IPS-15b (cell line): ENCODE measurements at regions not wholly inside any gene's neighbourhood (a gene's known extent, or its start where the extent isn't known, plus 50 kb on each side); places are given as distances from the start of the nearest gene placed in this dataset.

Experiments used
- H3K27me3 ChIP-seq: one replicate; pipeline ENCODE4 v1.6.1; 2013; ENCODE audit warnings: low read length; ENCODE audit not compliant: control insufficient read depth, insufficient read depth
- H3K36me3 ChIP-seq: one replicate; pipeline ENCODE4 v1.6.1; 2013; ENCODE audit warnings: low read length; ENCODE audit not compliant: control insufficient read depth, insufficient read depth
- H3K4me1 ChIP-seq: one replicate; pipeline ENCODE4 v1.6.1; 2013; ENCODE audit warnings: mild to moderate bottlenecking, low read length; ENCODE audit not compliant: control insufficient read depth, insufficient read depth
- H3K4me3 ChIP-seq: one replicate; pipeline ENCODE4 v1.5.1; 2013; ENCODE audit warnings: low read depth, low read length
- H3K9ac ChIP-seq: one replicate; pipeline ENCODE4 v1.6.1; 2013; ENCODE audit warnings: low read depth, mild to moderate bottlenecking, low read length
- H3K9me3 ChIP-seq: one replicate; pipeline ENCODE4 v1.6.1; 2013; ENCODE audit warnings: mild to moderate bottlenecking, low read length; ENCODE audit not compliant: control insufficient read depth, insufficient read depth

- Histone ChIP-seq H3K4me3 (no peak overlapping the region), H3K27me3 (no peaks in the 10 kb centered on the region), H3K4me1 (peaks cover 26% of the 10 kb centered on the region), H3K9me3 (no peaks in the 10 kb centered on the region), H3K36me3 (no peaks in the 10 kb centered on the region), H3K9ac (no peak overlapping the region)
Observed at GRCh38 chr7:52114056-52114455, 797.4 kb upstream of the COBL start.

- H3K9me3 ChIP-seq, result no peaks in the 10 kb centered on the region
- H3K4me1 ChIP-seq, result no peaks in the 10 kb centered on the region
- H3K4me3 ChIP-seq, result no peak overlapping the region
Observed at GRCh38 chr7:52107355-52107754, 790.7 kb upstream of the COBL start.

GRCh38 chr7:52095861-52096260 is 779.3 kb upstream of the COBL start:
- no peaks in the 10 kb centered on the region for H3K36me3 ChIP-seq
- no peak overlapping the region for H3K4me3 ChIP-seq
- H3K4me1 ChIP-seq, result no peaks in the 10 kb centered on the region
- H3K9me3 ChIP-seq, result no peaks in the 10 kb centered on the region
- no peaks in the 10 kb centered on the region for H3K27me3 ChIP-seq
- H3K9ac ChIP-seq, result no peak overlapping the region

More at GRCh38 chr7:52107355-52107754, 790.7 kb upstream of the COBL start:
- no peaks in the 10 kb centered on the region for H3K27me3 ChIP-seq
- no peak overlapping the region for H3K9ac ChIP-seq
- no peaks in the 10 kb centered on the region for H3K36me3 ChIP-seq

- Histone ChIP-seq H3K36me3 (no peaks in the 10 kb centered on the region), H3K4me3 (no peak overlapping the region), H3K9me3 (no peaks in the 10 kb centered on the region), H3K4me1 (peaks cover 5% of the 10 kb centered on the region), H3K9ac (no peak overlapping the region), H3K27me3 (no peaks in the 10 kb centered on the region)
Observed at GRCh38 chr7:52091996-52092395, 775.4 kb upstream of the COBL start.

GRCh38 chr7:52091101-52091500 is 774.5 kb upstream of the COBL start:
- no peak overlapping the region for H3K9ac ChIP-seq
- H3K4me3 ChIP-seq, result no peak overlapping the region
- no peaks in the 10 kb centered on the region for H3K36me3 ChIP-seq
- H3K9me3 ChIP-seq, result no peaks in the 10 kb centered on the region
- peaks cover 5% of the 10 kb centered on the region for H3K4me1 ChIP-seq
- no peaks in the 10 kb centered on the region for H3K27me3 ChIP-seq

- Histone ChIP-seq H3K4me1 (peaks cover 5% of the 10 kb centered on the region), H3K9ac (no peak overlapping the region), H3K27me3 (no peaks in the 10 kb centered on the region), H3K9me3 (no peaks in the 10 kb centered on the region), H3K4me3 (peak overlapping the region; percentile 57), H3K36me3 (no peaks in the 10 kb centered on the region)
Observed at GRCh38 chr7:52088008-52088901, 771.6 kb upstream of the COBL start.

GRCh38 chr7:52085610-52086009 is 769.0 kb upstream of the COBL start:
- H3K9me3 ChIP-seq, result no peaks in the 10 kb centered on the region
- no peak overlapping the region for H3K4me3 ChIP-seq
- H3K36me3 ChIP-seq, result no peaks in the 10 kb centered on the region
- H3K4me1 ChIP-seq, result peaks cover 5% of the 10 kb centered on the region
- no peak overlapping the region for H3K9ac ChIP-seq
- no peaks in the 10 kb centered on the region for H3K27me3 ChIP-seq

GRCh38 chr7:52080493-52080892 is 763.9 kb upstream of the COBL start:
- Histone ChIP-seq H3K9me3 (no peaks in the 10 kb centered on the region), H3K9ac (no peak overlapping the region), H3K4me3 (no peak overlapping the region), H3K27me3 (no peaks in the 10 kb centered on the region), H3K36me3 (no peaks in the 10 kb centered on the region), H3K4me1 (no peaks in the 10 kb centered on the region)

- H3K9me3 ChIP-seq, result no peaks in the 10 kb centered on the region
- no peak overlapping the region for H3K9ac ChIP-seq
- no peaks in the 10 kb centered on the region for H3K27me3 ChIP-seq
- H3K36me3 ChIP-seq, result no peaks in the 10 kb centered on the region
- no peaks in the 10 kb centered on the region for H3K4me1 ChIP-seq
- H3K4me3 ChIP-seq, result no peak overlapping the region
Observed at GRCh38 chr7:52079726-52080125, 763.1 kb upstream of the COBL start.

- Histone ChIP-seq H3K36me3 (no peaks in the 10 kb centered on the region), H3K9ac (no peak overlapping the region), H3K4me3 (no peak overlapping the region), H3K4me1 (no peaks in the 10 kb centered on the region), H3K27me3 (no peaks in the 10 kb centered on the region), H3K9me3 (no peaks in the 10 kb centered on the region)
Observed at GRCh38 chr7:52077571-52077970, 761.0 kb upstream of the COBL start.

- Histone ChIP-seq H3K4me3 (no peak overlapping the region), H3K9me3 (no peaks in the 10 kb centered on the region), H3K27me3 (no peaks in the 10 kb centered on the region), H3K36me3 (no peaks in the 10 kb centered on the region), H3K9ac (no peak overlapping the region), H3K4me1 (no peaks in the 10 kb centered on the region)
Observed at GRCh38 chr7:52074912-52075311, 758.3 kb upstream of the COBL start.

- H3K9me3 ChIP-seq, result no peaks in the 10 kb centered on the region
- no peak overlapping the region for H3K4me3 ChIP-seq
- H3K4me1 ChIP-seq, result no peaks in the 10 kb centered on the region
- no peaks in the 10 kb centered on the region for H3K36me3 ChIP-seq
- H3K9ac ChIP-seq, result no peak overlapping the region
- H3K27me3 ChIP-seq, result no peaks in the 10 kb centered on the region
Observed at GRCh38 chr7:52074071-52074470, 757.5 kb upstream of the COBL start.
